HuH-7 (cell line): ENCODE measurements at regions not wholly inside any gene's neighbourhood (a gene's known extent, or its start where the extent isn't known, plus 50 kb on each side); places are given as distances from the start of the nearest gene placed in this dataset.

Experiments
- DNase-seq: peaks from one replicate; pipeline ENCODE4 v3.0.0; 2011; ENCODE audit warnings: low spot score

DNA sequence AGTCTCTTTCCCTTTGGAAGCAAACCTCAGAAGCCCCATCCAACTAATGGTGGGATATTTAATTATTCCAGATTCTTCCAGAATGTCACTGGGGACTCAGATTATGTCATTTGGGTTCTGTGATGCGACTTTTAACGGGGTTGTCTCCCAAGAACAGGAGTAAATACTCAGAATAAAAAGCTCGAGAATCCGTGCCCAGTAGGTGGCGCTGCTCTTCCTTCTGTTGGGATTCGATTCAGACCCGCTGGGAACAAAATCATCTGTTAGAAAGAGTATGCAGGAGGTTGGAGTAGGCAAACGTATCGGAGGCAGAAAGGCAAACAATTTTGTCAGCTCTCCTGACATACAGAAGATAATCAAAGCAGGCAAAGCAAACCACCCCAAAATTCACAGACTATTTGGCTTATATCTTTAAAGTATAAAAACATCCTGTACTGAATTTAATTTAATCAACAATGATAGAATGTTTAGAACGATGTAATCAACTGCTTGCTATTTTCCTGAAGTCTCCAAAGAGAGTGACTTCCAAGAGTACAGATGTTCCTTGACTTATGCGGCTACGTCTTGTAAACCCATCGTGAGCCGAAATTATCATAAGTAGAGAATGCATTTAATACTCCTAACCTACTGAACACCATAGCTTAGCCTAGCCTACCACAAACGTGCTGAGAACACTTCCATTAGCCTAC, 169.8 kb upstream of the RAI14 start:
- DNase-seq, result peak; percentile 86

DNA sequence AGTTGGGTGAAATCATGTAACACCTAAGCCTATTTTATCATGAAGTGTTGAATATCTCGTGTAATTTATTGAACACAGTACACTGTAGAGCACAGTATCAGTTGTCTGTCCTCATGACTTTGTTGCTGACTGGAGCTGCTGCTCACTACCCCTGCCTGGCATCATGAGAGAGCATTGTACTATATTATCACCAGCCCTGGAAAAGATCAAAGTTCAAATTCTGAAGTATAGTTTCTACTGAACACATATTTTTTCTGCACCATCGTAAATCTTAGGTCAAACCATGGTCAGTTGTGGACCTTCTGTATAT, 169.3 kb upstream of the RAI14 start:
- peak; percentile 58 for DNase-seq

DNA sequence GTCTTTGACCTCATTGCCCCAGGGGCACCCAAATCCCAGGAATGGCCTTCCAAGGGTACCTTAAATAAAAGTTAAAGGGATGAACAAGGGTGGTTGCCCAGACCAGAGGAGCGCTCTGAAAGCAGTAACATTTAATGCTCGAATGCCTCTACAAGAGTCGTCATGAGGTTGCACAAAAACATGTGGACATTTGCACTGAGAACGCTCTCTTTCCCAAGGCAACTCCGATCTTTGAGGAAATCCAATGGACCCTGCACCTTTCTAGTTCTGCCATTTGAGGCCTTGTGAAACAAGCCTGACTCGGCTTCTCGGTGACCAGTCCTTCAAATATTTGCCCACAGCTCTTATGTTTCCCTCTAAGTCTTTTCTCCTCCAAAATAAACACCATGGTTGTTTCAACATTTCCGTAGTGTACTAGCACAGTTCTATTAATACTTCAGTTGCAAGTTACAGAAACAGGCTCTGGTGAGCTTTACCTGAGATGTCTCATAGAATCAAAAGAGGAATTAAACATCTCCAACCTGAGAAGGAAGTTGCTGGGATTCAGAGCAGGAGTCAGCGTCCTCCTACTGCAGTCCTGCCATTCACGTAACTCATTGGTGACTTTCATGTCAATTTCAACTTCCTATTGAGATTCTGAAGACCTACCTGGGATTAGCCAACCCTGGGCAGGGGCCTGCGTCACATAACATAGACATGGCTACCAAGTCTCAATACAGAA, 168.8 kb upstream of the RAI14 start:
- peak; percentile 77 for DNase-seq

DNA sequence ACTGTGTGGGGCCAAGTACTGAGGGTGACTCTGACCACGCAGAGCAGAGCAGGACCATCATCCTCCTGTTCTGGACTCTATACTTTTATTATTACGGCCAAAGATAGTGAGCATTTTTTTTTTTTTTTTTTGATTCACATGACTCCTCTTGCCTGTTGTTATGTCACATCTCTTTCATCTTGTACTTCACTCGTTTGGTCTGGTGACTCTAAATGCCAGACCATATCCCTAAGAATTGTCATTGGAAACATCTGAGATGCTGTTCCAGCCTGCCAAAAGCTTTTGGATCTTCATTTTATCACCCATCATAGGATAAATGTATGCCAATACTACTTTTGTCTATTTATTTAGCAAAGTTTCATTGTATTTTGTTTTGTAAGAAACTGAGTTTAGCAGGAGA, 168.2 kb upstream of the RAI14 start:
- no peak for DNase-seq

DNA sequence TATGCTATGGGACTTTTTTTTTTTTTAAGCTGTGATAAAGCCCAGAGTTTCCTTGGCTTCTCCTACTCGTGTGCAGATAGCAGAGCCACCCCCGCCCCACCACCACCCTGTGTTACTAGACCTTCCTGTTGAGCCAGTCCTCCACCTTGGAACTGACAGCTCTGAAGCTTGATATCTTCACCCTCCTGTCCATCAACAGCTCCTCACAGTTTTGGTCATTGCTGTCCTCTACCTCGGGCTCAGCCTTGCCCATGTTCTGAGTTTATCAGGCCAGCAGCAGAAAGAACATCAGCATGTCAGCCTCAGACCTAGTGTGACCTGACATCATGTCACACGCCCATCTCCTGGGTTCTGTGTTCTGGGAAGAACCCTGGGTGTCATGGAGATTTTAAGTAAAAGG, 167.1 kb upstream of the RAI14 start:
- DNase-seq, result no peak

DNA sequence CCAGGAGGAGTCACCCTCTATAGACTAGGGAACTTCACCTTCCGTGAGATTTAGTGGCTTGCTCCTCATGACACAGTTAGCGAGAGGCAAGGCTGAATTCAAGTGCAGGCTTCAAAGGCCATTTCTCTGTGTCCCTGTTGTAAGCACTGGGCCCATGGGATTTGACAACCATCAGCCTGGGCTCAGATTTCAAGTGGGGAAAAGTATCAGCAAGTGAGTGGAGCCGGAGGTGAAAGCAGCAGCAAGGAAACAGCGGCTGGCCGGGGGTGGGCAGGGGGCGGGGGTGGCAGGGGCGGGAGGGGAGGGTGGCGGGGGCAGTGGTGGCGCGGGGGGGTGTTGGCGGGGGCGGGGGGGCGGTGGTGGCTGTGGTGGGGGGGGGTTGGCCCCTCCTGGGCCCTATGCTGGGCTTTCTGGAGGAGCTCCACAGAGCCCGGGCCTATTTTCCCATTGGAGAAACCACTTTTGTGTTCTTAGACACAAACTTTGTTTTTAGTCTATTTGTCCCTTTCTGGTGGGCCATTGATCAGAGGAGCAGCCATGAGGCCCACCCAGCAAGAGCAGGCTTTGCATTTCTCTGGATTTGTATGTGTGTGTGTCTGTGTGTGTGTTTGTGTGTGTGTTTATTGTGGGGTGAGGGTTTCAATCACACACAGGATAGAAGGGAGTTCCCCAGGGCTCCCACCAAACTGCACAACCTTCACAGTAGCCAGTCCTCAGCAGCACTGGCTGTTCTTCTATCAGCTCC, 165.4 kb upstream of the RAI14 start:
- peak; percentile 89 for DNase-seq

DNA sequence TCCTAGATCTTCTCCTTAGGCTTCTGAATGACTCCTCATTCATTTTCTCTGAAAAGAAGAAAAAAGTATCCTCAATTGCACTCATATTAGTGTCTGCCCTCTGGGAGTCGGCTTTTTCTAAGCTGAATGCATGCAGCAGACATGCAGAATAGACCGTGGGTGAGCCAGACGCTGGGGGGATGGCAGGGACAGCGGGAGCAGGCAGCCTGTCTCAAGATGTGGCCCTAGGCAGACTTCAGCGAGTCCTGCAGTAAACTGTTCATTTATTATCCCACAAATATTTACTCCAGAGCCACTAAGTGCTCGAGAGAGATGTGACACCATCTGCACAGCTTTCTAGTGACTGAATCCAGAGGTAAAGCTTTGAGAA, 164.9 kb upstream of the RAI14 start:
- no peak for DNase-seq

DNA sequence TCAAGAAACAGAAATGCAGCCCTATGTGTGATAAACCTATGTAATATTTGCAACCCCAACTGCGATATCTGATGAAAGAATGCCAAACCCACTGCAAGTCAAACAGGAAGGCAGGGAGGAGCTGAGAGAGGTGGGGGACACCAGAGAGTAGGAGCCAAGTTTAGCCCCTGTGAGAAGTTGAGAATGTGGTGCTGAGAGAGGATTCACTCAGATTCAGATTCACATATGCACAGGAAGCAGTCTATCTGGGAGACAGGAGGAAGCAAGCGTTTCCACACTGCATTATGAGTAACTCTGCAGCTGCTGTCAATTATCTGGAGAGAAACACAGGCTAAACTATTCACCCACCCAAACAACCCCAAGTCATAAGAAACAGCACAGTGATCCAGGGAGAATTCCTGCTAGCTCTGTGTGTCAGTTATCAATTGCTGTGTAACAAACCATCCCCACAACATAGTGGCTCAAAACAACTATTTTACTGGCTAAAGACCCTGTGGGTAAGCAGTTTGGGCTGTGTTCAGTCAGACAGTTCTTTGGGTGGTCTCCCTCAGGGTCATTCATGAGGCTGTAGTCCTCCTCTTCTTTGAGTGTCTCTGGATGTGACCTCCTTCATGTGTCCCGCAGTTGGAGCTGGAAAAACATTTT, 161.9 kb upstream of the RAI14 start:
- no peak for DNase-seq

DNA sequence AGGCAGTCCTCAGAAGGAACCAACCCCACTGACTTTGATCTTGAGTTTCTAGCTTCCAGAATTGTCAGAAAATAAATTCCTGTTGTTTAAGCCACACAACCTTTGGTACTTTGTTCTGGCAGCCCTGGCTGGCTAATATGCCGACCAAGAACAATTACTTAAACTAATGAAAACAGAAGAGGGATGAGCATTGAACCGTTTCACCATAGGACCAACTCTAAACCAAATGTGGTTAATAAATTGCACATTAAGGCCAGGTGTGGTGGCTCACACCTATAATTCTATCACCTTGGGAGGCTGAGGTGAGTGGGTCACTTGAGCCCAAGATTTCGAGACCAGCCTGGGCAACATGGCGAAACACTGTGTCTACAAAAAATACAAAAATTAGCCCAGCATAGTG, 160.9 kb upstream of the RAI14 start:
- DNase-seq, result no peak

DNA sequence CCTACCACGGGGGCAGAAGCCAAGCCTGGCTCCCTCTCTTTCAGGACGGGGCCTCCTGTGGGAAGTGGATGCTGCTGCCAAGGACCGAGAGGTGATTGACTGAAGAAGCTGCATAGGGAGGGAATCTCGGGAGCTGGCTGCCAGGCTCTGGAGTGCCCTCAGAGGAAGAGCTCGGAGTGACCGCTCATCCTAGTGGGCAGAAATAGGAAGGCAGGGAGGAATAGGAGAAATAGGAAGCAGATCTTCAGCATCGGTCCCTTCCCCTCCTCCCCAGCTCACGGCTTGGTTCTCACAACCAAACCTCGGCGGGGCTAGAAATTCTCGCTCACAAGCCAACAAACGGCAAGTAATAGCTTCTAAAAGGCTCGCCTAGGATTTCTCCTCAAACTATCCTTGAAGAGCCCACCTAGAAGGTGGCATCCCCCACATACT, 159.9 kb upstream of the RAI14 start:
- peak; percentile 36 for DNase-seq

DNA sequence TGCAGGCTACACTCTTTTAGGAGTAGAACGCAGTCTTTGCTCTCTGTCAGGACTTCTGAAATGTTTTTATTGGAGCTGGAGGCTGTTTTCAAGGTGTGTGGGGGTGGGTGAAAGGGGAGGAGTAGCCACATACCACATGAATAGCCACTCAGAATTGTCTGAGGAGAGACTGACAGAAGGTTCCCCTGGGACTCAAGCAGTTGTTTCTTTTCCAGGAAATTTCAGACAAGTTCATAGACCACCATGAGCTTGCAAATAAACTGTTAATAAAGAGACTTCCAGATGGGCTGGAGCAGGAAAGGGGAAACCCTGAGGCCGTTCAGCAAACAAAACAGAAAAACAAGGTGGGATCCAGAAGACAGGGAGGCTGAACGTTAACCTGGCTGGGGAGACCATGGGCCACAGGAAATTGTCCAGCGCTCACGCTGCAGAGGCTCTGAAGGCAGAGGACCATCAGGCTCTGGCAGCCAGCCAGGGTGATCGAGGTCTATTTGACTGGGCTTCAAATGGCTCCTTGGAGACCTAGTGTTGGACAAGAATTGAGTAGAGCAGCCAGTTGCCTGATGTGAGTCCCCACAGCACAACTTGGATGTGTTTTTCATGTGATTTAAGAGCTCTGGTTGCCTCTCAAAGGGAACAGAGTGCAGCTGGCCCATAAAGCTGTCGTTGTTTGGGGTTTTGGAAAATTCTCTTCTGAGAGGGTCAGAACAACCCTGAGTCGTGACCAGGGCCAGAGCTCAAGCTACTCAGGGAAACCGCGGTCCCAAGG, 159.2 kb upstream of the RAI14 start:
- peak; percentile 36 for DNase-seq

DNA sequence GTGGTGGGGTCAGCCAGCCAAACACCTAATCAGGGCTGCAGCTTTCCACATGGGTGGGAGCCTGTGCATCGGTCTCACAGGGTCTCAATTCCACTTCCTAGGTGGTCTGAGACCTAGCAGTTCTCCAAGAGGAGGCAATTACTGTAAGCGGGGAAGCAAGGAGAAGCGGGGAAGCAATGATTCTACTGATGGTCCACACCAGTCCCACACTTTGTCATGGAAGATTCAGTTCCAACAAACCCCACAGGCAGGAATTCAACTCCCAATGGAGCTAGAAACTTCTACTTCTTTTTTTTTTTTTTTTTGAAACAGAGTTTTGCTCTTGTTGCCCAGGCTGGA, 158.7 kb upstream of the RAI14 start:
- no peak for DNase-seq

DNA sequence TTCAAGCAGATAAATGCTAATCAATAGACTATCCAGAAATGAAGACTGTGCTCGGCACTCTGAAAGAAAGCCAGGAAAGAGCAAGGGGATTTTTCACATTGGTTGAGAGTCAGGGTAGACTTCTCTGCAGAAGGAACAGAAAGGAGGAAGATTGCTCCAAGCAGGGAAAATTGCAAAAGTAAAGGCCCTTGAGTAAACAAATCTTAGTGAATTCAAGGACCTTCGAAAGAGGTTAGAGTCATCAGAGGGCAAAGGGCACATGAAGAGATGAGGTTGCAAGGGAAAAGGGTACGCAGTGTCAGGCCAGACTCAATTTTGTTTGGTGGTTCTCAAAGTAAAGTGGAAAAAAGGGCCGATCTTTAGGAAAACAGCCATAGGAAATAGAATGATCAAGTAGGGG, 157.6 kb upstream of the RAI14 start:
- no peak for DNase-seq

DNA sequence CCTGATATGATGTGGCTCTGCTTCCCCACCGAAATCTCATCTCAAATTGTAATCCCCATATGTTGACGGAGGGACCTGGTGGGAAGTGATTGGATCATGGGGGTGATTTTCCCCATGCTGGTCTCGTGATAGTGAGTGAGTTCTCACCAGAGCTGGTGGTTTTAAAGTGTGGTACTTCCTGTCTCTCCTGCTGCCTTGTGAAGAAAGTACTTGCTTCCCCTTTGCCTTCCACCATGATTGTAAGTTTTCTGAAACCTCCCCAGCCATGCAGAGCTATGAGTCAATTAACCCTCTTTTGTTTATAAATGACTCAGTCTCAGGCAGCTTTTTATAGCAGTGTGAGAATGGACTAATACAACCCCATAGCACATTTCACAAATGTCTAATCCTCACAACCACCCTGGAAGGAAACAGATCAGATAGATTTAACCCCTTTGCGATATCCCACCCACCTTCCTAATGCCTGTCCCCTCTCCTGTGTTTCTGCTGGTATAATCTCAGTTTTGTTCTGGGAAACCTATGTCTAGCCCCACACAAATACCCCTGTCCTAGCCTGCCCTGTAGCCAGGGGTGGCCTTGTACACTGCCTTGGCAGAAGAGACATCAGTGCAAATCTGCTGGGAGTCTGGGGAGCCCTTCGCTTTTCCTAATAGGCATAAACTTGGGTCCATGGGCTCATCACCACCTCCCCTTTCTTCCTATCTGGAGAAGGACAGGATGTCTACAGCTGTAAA, 157.0 kb upstream of the RAI14 start:
- no peak for DNase-seq

DNA sequence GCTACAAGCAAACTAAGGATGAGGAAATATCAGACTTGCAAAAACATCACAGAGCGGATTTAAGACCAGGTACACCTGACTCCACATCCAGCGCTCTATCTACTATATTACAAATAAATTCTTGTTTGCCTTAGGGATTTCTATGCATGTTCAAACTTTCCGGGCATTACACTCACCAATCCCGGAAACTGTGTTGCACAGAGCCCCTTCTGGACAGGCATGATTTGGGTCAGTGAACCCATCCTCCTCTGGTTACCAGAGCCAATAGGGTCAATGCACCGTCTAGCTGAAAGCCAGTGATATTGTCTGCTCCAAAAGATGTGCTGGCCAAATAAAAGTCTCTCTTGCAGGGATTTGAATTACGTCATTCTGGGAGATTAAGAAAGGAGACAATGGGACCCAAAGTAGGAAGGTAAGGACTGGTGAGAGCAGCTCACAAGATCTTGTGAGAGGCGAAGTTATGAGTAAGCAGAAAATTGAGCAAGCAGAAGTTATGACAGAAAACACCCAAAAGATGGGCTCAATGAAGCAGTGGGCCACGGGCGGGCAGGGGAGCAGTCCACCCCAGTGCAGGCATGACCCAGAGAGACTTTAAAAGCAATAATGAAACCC, 155.8 kb upstream of the RAI14 start:
- DNase-seq, result no peak

DNA sequence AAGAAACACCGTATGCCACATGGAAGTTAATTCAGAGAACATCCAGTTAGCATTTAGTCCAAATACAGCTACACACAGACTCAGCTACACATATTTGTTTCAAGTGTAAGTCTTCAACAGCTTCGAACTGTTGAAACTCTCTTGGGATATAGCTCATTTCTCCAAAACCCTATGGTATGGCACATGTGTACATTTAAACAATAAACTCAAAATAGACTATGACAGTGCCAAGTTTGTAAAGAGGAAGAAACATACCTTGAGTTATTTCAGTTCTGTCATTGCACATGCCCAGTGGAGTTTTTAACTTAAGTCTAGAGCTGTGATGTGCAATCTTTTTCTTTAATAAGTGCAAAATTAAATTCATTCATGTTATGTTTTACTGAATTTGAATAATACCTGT, 155.1 kb upstream of the RAI14 start:
- no peak for DNase-seq

DNA sequence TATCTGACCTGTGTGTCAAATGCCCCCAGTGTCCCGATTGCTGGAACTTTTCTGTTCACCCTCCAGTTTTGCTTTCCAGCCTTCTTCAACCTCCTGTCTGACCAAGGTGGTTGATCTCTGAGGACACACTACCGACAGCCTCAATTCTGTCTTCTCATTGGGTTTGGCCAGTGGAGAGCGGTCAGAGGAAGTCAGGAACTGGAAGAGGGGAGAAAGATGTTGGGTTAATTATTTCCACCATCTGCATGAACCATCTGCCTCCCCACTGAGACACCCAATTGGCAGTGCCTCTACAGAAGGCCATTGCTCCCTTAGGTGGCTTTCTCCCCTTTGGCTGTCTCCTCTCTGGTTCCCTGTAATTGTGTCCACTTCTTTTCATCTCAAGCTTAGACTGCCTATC, 154.3 kb upstream of the RAI14 start:
- no peak for DNase-seq

DNA sequence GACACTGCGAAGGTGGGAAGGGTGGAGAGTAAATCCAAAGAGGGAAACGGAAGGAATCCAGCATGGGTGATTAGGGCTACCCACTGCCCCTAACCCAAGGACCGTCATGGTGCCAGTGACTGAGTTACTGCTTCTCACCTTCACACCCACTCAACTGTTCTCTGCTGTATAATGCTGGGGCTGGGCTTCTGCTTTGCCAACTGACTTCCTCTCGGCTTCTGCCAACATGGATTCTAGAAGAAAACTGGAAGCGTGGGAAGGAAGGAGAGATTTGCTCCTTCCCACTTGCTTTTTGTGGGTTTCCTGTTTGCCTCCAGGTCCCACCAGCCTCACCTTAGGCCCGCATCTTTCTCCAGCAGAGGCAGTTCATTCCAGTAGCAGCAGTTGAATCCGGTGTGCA, 153.5 kb upstream of the RAI14 start:
- no peak for DNase-seq

DNA sequence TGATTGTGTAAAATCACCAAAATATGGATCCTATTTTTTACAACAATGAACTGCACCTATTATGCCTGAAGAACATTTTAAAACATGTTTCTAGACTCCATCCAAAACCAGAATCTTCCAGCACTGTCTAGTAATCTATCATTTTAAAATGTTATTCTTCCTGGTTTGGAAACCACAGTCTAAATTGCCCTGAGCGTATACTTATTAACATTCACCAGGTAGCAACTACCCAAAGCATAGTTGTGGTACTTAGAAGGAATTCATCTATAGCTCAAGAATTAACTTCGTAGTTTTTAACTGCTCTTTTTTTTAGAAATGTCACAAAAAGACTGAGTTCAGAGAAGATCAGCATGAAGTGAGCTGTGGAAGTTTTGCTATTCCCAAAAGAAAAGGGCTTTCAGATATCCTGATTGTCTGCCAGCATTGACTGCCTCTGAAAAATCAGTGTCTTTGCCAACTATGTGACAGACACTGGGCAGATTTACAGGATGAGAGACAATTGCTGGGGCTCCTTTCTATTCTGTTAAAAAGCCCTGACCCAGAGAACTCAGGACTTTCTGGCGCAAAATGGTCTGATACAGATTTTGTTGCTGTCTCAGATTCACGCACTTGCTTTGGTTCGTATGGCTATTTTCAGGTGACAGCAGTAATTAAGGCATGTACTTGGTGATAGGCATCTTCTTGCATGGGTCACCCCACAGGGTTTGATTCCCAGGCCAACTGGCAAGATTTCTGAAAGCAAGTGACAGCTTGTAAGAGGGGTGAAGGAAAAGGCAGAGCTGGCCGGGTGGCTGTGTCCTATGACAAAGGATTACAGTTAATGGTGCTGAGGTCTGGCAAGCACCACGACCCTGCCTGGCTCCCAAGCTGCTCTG, 152.5 kb upstream of the RAI14 start:
- no peak for DNase-seq

DNA sequence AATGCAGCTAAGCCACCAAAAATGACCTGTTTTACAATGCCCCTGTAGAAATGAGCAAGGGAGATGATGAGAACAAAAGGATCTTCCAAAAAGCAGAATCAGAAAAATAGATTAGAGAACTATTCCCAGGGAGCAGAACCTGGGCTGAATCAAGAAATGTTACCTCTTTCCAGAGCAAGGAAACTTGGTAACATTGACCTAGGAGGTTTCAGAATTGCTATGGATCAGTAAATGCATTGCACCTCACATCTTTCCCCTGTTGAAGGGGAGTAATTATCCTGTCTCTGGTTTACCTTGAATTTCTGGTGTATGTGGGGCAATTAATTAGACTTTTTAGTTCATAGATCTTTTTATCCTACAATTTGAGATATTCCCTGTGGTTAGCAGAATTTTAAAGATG, 151.2 kb upstream of the RAI14 start:
- DNase-seq, result no peak
